ENCODE measurements at regions not wholly inside any gene's neighbourhood (a gene's known extent, or its start where the extent isn't known, plus 50 kb on each side); places are given as distances from the start of the nearest gene placed in this dataset.

DNA sequence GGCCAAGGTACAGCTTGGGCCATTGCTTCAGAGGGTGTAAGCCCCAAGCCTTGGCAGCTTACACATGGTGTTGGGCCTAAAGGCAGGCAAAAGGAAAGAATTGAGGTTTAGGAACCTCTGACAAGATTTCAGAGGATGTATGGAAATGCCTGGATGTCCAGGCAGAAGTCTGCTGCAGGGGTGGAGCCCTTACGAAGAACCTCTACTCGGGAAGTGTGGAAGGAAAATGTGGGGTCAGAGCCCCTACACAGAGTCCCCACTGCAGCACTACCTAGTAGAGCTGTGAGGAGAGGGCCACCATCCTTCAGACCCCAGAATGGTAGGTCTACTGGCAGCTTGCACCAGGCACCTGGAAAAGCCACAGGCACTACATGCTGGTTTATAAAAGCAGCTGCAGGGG is 124.2 kb downstream of the RPIA start:
- no peaks in the 10 kb centered on the region for H3K4me1 Mint-ChIP-seq
- peaks cover 71% of the 10 kb centered on the region for H3K9me3 Mint-ChIP-seq
- ChIA-PET POLR2A (no interaction called here), CTCF (no interaction called here)
- no peak for DNase-seq (ENCODE audit: low spot score)
- H3K36me3 Mint-ChIP-seq = peaks cover 52% of the 10 kb centered on the region
- TF ChIP-seq RELA (CRISPR knock-in tag; IDR thresholded peaks at IDR 0.05; ENCODE audit: borderline replicate concordance) (no peak), GABPB1 (CRISPR knock-in tag; IDR thresholded peaks at IDR 0.05) (no peak), NFE2L1 (CRISPR knock-in tag; IDR thresholded peaks at IDR 0.05) (no peak), ZNF263 (CRISPR knock-in tag; IDR thresholded peaks at IDR 0.05; ENCODE audit: low read depth) (no peak), ETV6 (CRISPR knock-in tag; IDR thresholded peaks at IDR 0.05) (no peak)
- TF ChIP-seq, protein P1, sequence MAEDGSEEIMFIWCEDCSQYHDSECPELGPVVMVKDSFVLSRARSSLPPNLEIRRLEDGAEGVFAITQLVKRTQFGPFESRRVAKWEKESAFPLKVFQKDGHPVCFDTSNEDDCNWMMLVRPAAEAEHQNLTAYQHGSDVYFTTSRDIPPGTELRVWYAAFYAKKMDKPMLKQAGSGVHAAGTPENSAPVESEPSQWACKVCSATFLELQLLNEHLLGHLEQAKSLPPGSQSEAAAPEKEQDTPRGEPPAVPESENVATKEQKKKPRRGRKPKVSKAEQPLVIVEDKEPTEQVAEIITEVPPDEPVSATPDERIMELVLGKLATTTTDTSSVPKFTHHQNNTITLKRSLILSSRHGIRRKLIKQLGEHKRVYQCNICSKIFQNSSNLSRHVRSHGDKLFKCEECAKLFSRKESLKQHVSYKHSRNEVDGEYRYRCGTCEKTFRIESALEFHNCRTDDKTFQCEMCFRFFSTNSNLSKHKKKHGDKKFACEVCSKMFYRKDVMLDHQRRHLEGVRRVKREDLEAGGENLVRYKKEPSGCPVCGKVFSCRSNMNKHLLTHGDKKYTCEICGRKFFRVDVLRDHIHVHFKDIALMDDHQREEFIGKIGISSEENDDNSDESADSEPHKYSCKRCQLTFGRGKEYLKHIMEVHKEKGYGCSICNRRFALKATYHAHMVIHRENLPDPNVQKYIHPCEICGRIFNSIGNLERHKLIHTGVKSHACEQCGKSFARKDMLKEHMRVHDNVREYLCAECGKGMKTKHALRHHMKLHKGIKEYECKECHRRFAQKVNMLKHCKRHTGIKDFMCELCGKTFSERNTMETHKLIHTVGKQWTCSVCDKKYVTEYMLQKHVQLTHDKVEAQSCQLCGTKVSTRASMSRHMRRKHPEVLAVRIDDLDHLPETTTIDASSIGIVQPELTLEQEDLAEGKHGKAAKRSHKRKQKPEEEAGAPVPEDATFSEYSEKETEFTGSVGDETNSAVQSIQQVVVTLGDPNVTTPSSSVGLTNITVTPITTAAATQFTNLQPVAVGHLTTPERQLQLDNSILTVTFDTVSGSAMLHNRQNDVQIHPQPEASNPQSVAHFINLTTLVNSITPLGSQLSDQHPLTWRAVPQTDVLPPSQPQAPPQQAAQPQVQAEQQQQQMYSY (CRISPR knock-in tag; IDR thresholded peaks at IDR 0.05) = no peak
- TF ChIP-seq, protein P2, sequence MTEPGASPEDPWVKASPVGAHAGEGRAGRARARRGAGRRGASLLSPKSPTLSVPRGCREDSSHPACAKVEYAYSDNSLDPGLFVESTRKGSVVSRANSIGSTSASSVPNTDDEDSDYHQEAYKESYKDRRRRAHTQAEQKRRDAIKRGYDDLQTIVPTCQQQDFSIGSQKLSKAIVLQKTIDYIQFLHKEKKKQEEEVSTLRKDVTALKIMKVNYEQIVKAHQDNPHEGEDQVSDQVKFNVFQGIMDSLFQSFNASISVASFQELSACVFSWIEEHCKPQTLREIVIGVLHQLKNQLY (CRISPR knock-in tag; IDR thresholded peaks at IDR 0.05) = no peak
- no peak overlapping the region for H3K4me3 Mint-ChIP-seq
- no peak overlapping the region for H3K27ac Mint-ChIP-seq
- no peak for ATAC-seq
- peaks cover 14% of the 10 kb centered on the region for H3K27me3 Mint-ChIP-seq (ENCODE audit: low read depth)

DNA sequence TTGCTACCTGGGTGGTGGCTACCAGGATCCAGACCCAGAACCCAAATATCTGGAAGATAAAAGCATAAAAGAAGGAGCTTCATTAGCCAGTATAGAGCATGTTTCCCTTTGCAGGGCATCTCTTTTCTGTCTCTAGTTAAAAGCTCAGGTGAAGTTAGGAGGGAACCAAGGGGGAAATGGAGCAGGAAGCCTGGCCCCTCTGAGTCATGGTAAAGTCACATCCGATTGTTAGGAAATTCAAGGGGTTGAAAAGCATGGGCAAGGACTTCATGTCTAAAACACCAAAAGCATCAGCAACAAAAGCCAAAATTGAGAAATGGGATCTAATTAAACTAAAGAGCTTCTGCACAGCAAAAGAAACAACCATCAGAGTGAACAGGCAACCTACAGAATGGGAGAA is 126.9 kb downstream of the RPIA start:
- H3K27ac Mint-ChIP-seq = no peak overlapping the region
- ChIA-PET CTCF (no interaction called here), POLR2A (no interaction called here)
- no peak overlapping the region for H3K4me3 Mint-ChIP-seq
- peaks cover 68% of the 10 kb centered on the region for H3K9me3 Mint-ChIP-seq
- ATAC-seq = no peak
- peaks cover 47% of the 10 kb centered on the region for H3K36me3 Mint-ChIP-seq
- no peaks in the 10 kb centered on the region for H3K4me1 Mint-ChIP-seq
- DNase-seq (ENCODE audit: low spot score) = no peak
- H3K27me3 Mint-ChIP-seq (ENCODE audit: low read depth) = peaks cover 9% of the 10 kb centered on the region
- TF ChIP-seq ATF1 (CRISPR knock-in tag; IDR thresholded peaks at IDR 0.05) (no peak), NFATC4 (CRISPR knock-in tag; IDR thresholded peaks at IDR 0.05) (no peak), SOX15 (CRISPR knock-in tag; IDR thresholded peaks at IDR 0.05) (no peak), NFE2L1 (CRISPR knock-in tag; IDR thresholded peaks at IDR 0.05) (no peak)
- TF ChIP-seq, protein P3, sequence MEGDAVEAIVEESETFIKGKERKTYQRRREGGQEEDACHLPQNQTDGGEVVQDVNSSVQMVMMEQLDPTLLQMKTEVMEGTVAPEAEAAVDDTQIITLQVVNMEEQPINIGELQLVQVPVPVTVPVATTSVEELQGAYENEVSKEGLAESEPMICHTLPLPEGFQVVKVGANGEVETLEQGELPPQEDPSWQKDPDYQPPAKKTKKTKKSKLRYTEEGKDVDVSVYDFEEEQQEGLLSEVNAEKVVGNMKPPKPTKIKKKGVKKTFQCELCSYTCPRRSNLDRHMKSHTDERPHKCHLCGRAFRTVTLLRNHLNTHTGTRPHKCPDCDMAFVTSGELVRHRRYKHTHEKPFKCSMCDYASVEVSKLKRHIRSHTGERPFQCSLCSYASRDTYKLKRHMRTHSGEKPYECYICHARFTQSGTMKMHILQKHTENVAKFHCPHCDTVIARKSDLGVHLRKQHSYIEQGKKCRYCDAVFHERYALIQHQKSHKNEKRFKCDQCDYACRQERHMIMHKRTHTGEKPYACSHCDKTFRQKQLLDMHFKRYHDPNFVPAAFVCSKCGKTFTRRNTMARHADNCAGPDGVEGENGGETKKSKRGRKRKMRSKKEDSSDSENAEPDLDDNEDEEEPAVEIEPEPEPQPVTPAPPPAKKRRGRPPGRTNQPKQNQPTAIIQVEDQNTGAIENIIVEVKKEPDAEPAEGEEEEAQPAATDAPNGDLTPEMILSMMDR (IDR thresholded peaks at IDR 0.05) = no peak
- TF ChIP-seq, protein P4, sequence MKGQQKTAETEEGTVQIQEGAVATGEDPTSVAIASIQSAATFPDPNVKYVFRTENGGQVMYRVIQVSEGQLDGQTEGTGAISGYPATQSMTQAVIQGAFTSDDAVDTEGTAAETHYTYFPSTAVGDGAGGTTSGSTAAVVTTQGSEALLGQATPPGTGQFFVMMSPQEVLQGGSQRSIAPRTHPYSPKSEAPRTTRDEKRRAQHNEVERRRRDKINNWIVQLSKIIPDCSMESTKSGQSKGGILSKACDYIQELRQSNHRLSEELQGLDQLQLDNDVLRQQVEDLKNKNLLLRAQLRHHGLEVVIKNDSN (CRISPR knock-in tag; IDR thresholded peaks at IDR 0.05) = no peak
- TF ChIP-seq, protein P5, sequence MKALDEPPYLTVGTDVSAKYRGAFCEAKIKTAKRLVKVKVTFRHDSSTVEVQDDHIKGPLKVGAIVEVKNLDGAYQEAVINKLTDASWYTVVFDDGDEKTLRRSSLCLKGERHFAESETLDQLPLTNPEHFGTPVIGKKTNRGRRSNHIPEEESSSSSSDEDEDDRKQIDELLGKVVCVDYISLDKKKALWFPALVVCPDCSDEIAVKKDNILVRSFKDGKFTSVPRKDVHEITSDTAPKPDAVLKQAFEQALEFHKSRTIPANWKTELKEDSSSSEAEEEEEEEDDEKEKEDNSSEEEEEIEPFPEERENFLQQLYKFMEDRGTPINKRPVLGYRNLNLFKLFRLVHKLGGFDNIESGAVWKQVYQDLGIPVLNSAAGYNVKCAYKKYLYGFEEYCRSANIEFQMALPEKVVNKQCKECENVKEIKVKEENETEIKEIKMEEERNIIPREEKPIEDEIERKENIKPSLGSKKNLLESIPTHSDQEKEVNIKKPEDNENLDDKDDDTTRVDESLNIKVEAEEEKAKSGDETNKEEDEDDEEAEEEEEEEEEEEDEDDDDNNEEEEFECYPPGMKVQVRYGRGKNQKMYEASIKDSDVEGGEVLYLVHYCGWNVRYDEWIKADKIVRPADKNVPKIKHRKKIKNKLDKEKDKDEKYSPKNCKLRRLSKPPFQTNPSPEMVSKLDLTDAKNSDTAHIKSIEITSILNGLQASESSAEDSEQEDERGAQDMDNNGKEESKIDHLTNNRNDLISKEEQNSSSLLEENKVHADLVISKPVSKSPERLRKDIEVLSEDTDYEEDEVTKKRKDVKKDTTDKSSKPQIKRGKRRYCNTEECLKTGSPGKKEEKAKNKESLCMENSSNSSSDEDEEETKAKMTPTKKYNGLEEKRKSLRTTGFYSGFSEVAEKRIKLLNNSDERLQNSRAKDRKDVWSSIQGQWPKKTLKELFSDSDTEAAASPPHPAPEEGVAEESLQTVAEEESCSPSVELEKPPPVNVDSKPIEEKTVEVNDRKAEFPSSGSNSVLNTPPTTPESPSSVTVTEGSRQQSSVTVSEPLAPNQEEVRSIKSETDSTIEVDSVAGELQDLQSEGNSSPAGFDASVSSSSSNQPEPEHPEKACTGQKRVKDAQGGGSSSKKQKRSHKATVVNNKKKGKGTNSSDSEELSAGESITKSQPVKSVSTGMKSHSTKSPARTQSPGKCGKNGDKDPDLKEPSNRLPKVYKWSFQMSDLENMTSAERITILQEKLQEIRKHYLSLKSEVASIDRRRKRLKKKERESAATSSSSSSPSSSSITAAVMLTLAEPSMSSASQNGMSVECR (CRISPR knock-in tag; IDR thresholded peaks at IDR 0.05; ENCODE audit: borderline replicate concordance) = no peak
- TF ChIP-seq, protein P1 (CRISPR knock-in tag; IDR thresholded peaks at IDR 0.05) = no peak
- TF ChIP-seq, protein P6, sequence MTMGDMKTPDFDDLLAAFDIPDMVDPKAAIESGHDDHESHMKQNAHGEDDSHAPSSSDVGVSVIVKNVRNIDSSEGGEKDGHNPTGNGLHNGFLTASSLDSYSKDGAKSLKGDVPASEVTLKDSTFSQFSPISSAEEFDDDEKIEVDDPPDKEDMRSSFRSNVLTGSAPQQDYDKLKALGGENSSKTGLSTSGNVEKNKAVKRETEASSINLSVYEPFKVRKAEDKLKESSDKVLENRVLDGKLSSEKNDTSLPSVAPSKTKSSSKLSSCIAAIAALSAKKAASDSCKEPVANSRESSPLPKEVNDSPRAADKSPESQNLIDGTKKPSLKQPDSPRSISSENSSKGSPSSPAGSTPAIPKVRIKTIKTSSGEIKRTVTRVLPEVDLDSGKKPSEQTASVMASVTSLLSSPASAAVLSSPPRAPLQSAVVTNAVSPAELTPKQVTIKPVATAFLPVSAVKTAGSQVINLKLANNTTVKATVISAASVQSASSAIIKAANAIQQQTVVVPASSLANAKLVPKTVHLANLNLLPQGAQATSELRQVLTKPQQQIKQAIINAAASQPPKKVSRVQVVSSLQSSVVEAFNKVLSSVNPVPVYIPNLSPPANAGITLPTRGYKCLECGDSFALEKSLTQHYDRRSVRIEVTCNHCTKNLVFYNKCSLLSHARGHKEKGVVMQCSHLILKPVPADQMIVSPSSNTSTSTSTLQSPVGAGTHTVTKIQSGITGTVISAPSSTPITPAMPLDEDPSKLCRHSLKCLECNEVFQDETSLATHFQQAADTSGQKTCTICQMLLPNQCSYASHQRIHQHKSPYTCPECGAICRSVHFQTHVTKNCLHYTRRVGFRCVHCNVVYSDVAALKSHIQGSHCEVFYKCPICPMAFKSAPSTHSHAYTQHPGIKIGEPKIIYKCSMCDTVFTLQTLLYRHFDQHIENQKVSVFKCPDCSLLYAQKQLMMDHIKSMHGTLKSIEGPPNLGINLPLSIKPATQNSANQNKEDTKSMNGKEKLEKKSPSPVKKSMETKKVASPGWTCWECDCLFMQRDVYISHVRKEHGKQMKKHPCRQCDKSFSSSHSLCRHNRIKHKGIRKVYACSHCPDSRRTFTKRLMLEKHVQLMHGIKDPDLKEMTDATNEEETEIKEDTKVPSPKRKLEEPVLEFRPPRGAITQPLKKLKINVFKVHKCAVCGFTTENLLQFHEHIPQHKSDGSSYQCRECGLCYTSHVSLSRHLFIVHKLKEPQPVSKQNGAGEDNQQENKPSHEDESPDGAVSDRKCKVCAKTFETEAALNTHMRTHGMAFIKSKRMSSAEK (CRISPR knock-in tag; IDR thresholded peaks at IDR 0.05; ENCODE audit: borderline replicate concordance) = no peak
